Lower leg skin (tissue), 4 donors: ENCODE measurements at regions not wholly inside any gene's neighbourhood (a gene's known extent, or its start where the extent isn't known, plus 50 kb on each side); places are given as distances from the start of the nearest gene placed in this dataset.

Experiments
- DNase-seq, 2 donors: peaks; one replicate each; pipeline ENCODE4 v3.0.0-alpha.2; 2019; ENCODE audit warnings: low spot score in 2 of 2
- H3K4me3 ChIP-seq: fragments of 200-600 bp; sonication (generic); 2 replicates; pipeline ENCODE4 v1.5.1; 2017; ENCODE audit warnings: mild to moderate bottlenecking, low read depth; ENCODE audit not compliant: poor library complexity, severe bottlenecking
- POLR2A ChIP-seq, 2 donors: fragments of 450-650 bp; IDR thresholded peaks; one replicate each; pipeline ENCODE4 v1.6.1; 2016 to 2017; ENCODE audit warnings: antibody characterized with exemption in 2 of 2, mild to moderate bottlenecking in 1 of 2, moderate library complexity in 1 of 2
- WGBS, 2 donors: methylation state at CpG; one replicate each; pipeline ENCODE4 v1.1.5; 2018; 5-methylcytosine and 5-hydroxymethylcytosine counted together
- intact Hi-C: fragments of 100-400 bp; cut with DNase I; formaldehyde crosslinking; loops from one replicate; pipeline ENCODE4 v1.15.0; 2023; ENCODE audit warnings: low total_unique reads
- TF ChIP-seq, protein P1 (sequence below), 3 donors: fragments of 450-650 bp; IDR thresholded peaks; one replicate each; pipeline ENCODE4 v1.5.1; 2016; ENCODE audit warnings: antibody characterized with exemption in 3 of 3, mild to moderate bottlenecking in 3 of 3, moderate library complexity in 2 of 3

DNA sequence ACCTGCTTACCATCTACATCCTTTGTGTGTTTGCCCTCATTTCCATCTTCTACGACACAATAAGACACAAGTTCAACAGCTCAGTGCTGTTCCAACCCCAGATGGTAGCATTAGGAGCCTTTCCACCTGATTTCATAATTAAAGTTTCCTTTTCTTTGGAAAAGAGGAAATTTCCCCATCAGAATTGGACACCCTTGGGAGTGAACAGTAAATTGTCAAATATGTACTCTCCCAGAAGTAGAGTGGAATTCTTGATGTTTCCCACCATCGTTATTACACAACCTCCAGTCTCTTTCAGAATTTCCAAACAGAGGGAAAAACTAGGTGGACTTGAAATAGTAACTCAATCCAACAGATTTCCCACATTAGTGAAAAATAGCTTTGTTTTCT, 337.6 kb upstream of the OR4E1 start:
- no peak for DNase-seq
- WGBS, 2 donors, result 80 to 89% methylated on average over 2 of the region's 2 CpGs
- intact Hi-C loops, result no loop called here
- no peak overlapping the region for H3K4me3 ChIP-seq
- TF ChIP-seq, protein P1, sequence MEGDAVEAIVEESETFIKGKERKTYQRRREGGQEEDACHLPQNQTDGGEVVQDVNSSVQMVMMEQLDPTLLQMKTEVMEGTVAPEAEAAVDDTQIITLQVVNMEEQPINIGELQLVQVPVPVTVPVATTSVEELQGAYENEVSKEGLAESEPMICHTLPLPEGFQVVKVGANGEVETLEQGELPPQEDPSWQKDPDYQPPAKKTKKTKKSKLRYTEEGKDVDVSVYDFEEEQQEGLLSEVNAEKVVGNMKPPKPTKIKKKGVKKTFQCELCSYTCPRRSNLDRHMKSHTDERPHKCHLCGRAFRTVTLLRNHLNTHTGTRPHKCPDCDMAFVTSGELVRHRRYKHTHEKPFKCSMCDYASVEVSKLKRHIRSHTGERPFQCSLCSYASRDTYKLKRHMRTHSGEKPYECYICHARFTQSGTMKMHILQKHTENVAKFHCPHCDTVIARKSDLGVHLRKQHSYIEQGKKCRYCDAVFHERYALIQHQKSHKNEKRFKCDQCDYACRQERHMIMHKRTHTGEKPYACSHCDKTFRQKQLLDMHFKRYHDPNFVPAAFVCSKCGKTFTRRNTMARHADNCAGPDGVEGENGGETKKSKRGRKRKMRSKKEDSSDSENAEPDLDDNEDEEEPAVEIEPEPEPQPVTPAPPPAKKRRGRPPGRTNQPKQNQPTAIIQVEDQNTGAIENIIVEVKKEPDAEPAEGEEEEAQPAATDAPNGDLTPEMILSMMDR (IDR thresholded peaks at IDR 0.05), result no peak
- no peak for TF ChIP-seq POLR2A (IDR thresholded peaks at IDR 0.05)

DNA sequence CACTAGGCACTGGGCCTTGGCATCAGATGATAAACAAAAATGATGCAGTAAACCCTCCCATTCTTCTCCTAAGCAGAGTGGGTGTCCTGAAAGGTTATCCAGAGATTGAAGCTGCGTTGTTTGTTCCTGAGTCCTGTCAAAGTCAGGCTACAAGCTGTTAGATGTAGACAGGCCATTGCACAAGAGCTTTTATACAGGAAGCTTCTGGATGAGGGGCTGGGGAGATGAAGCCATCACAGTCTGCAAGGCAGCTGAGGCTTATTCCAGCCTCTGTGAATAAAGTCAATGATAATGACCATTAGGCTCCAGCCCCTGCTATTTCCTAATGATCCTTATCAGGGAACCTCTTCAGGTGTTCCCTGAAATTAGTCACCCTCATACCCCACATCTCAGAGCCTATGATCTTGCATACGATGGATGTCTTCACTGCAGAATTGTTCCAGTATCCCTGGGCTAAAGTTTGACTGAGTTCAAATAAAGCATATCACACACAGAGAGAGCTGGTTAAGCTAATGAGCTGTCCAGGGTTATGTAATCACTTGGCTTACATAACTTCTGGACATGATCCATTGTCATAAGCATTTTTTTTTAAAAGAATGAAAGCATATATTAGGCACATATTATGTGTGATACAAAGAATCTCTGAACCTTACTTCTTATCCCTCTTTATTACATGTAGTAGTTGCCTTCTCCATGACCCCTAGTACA, 337.1 kb upstream of the OR4E1 start:
- no peak for DNase-seq
- WGBS, 2 donors, result 69 to 79% methylated on average over 2 of the region's 2 CpGs
- H3K4me3 ChIP-seq, result no peak overlapping the region
- TF ChIP-seq, protein P1 (IDR thresholded peaks at IDR 0.05), result no peak
- TF ChIP-seq POLR2A (IDR thresholded peaks at IDR 0.05), result no peak
- intact Hi-C loops, result no loop called here

DNA sequence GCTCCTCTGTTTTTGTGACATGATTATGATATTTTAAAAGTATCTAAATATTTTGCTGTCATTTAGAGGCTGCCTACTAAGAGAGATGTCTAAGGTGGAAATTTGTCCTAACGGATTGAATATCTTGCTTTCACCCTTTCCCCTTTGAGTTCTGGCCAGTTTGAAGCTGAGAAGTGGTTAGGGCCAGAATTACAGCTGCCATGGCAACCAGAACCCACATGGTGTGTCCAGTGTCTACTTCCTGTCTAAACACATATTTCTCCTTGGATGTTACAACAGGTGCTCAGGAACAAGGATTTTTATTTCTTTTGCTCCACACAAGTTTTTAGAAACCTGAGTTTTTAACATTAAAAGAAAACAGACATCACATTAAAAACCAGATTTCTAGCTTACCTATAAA, 335.1 kb upstream of the OR4E1 start:
- WGBS, 2 donors, result 56 to 65% methylated on average over 1 of the region's 1 CpG
- intact Hi-C loops, result no loop called here
- TF ChIP-seq, protein P1 (IDR thresholded peaks at IDR 0.05), result no peak
- TF ChIP-seq POLR2A (IDR thresholded peaks at IDR 0.05), result no peak

DNA sequence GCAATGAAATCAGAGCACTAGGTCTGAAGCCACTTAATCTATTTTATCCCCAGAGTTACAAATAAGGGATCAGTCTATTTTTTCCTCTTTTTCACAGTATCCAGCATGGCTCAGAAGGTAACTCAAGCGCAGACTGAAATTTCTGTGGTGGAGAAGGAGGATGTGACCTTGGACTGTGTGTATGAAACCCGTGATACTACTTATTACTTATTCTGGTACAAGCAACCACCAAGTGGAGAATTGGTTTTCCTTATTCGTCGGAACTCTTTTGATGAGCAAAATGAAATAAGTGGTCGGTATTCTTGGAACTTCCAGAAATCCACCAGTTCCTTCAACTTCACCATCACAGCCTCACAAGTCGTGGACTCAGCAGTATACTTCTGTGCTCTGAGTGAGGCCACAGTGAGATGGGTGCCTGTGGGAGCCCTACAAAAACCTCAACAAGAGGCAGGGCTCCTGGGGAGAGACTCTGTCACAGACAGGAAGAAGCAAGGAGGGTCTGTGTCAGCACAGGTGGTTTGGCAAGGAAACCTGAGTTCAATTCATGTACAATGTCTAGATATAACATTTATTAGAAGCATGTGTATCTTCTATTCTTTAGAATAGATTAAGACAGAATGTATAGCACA, 334.3 kb upstream of the OR4E1 start:
- WGBS, 2 donors, result 89 to 93% methylated on average over 6 of the region's 6 CpGs

More for the DNA sequence above, 335.1 kb upstream of the OR4E1 start:
- no peak for DNase-seq
- H3K4me3 ChIP-seq, result no peak overlapping the region

DNA sequence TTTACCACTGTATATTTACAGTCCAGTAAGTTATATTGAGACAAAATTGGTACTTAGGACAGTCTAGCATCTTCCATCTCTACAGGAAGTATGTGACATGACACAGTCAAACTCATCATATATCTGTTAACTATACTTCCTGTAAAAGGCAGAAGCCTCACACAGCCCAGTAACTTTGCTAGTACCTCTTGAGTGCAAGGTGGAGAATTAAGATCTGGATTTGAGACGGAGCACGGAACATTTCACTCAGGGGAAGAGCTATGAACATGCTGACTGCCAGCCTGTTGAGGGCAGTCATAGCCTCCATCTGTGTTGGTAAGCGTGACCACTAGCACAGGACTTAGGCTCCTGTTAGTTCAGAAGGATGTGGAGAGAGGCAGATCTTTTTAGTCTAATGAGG, 333.7 kb upstream of the OR4E1 start:
- DNase-seq, result no peak
- 91 to 97% methylated on average over 3 of the region's 3 CpGs for WGBS, 2 donors
- H3K4me3 ChIP-seq, result no peak overlapping the region
- intact Hi-C loops, result no loop called here
- TF ChIP-seq, protein P1 (IDR thresholded peaks at IDR 0.05), result no peak
- TF ChIP-seq POLR2A (IDR thresholded peaks at IDR 0.05), result no peak

More for the DNA sequence above, 334.3 kb upstream of the OR4E1 start:
- TF ChIP-seq, protein P1 (IDR thresholded peaks at IDR 0.05), result no peak
- no peak for TF ChIP-seq POLR2A (IDR thresholded peaks at IDR 0.05)
- intact Hi-C loops, result no loop called here
- DNase-seq, result no peak
- H3K4me3 ChIP-seq, result no peak overlapping the region
